BJ (cell line): ENCODE measurements at regions not wholly inside any gene's neighbourhood (a gene's known extent, or its start where the extent isn't known, plus 50 kb on each side); places are given as distances from the start of the nearest gene placed in this dataset.

Experiments used
- CTCF ChIA-PET: fragments of 350-600 bp; formaldehyde crosslinking; extraction: SDS; loops from one replicate; lab custom pipeline; 2021; ENCODE audit warnings: antibody characterized with exemption, inconsistent platforms; lab: Yijun Ruan, JAX
- POLR2A ChIA-PET: fragments of 300-600 bp; sonication (Branson Sonifier 250); formaldehyde crosslinking; extraction: SDS; loops from one replicate; lab custom pipeline; 2021; ENCODE audit warnings: antibody characterized with exemption; lab: Charles Lee
- DNase-seq: peaks from one replicate; pipeline ENCODE4 v3.0.0-alpha.2; 2011; ENCODE audit warnings: low read depth
- H3K27me3 ChIP-seq: 2 replicates; pipeline ENCODE4 v1.6.0; 2011; ENCODE audit warnings: low read length; ENCODE audit not compliant: control insufficient read depth, insufficient read depth
- H3K36me3 ChIP-seq: 2 replicates; pipeline ENCODE4 v1.5.1; 2011; ENCODE audit warnings: low read length; ENCODE audit not compliant: control insufficient read depth, insufficient read depth
- H3K4me3 ChIP-seq: 2 replicates; pipeline ENCODE4 v1.5.1; 2011; ENCODE audit warnings: low read depth, mild to moderate bottlenecking, control low read depth, low read length
- TF ChIP-seq, protein P1 (sequence below): IDR thresholded peaks from 2 replicates; pipeline ENCODE4 v1.5.1; 2011; ENCODE audit warnings: low read depth, mild to moderate bottlenecking, control low read depth, inconsistent platforms, low read length, moderate library complexity; ENCODE audit not compliant: insufficient read depth

DNA sequence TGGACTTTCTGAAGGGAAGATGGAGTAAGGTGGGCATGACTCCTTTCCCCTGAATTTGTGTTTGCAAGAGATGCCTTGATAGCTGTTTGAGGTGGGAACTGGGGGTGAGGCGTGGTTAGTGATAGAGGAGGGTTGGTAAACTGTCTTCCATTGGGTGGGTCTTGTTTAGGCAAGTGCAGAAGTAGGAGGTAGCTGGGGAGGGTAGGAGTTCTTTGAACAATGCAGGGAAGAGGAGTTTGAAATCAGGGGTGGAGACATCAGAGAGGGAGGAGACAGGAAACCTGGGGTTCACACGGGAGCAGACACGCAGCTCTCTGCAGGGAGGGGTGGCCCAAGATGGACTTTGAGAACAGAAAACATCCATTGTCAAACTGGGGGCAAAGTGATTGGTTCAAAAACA lies 267.1 kb downstream of the TSN start:
- H3K27me3 ChIP-seq = no peaks in the 10 kb centered on the region; the same call in 1 of the 2 replicates
- CTCF ChIA-PET = no interaction called here
- TF ChIP-seq, protein P1, sequence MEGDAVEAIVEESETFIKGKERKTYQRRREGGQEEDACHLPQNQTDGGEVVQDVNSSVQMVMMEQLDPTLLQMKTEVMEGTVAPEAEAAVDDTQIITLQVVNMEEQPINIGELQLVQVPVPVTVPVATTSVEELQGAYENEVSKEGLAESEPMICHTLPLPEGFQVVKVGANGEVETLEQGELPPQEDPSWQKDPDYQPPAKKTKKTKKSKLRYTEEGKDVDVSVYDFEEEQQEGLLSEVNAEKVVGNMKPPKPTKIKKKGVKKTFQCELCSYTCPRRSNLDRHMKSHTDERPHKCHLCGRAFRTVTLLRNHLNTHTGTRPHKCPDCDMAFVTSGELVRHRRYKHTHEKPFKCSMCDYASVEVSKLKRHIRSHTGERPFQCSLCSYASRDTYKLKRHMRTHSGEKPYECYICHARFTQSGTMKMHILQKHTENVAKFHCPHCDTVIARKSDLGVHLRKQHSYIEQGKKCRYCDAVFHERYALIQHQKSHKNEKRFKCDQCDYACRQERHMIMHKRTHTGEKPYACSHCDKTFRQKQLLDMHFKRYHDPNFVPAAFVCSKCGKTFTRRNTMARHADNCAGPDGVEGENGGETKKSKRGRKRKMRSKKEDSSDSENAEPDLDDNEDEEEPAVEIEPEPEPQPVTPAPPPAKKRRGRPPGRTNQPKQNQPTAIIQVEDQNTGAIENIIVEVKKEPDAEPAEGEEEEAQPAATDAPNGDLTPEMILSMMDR = no peak
- no peaks in the 10 kb centered on the region for H3K36me3 ChIP-seq
- no peak for DNase-seq
- H3K4me3 ChIP-seq = no peak overlapping the region
- POLR2A ChIA-PET = no interaction called here

DNA sequence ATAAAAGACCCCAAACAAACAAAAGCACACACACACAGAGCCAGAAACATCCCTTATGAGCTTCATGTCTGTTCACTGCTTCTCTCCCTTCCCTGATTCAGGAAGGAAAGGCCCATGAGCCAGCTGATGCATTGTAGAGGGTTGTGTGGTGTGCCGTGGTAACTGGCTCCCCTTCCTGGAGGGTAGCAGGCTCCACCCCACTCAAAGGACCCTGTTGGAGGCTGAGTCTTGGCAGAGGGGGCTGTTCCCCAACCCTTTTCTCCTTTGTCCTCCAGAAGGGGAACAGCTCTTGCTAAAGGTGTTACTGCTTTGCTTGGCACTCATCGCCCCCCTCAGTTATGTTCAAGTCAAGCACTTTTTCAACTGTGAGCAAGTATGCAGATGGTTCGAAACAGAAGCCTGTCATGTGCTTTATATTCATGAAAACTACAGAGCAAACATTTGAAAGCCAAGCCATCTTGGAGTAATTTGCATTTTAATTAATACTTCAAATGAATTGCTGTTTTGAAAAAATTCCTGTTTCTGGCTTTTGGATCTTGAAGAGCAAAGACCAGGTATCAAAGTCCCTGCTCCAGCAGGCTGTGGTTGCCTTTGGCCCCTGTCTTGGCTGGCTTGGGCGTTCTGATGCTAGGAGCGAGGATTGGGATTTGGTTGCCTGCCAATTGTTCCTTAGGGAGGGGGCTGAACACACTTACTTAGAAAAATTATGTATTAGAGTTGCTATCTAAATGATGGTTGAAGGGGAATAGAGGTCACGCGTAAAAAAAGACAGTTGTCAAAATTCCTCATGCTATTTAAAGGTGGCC lies 267.8 kb downstream of the TSN start:
- no peak for DNase-seq
- Histone ChIP-seq H3K27me3 (no peaks in the 10 kb centered on the region; the same call in 1 of the 2 replicates), H3K36me3 (no peaks in the 10 kb centered on the region), H3K4me3 (no peak overlapping the region)
- TF ChIP-seq, protein P1 = no peak
- ChIA-PET POLR2A (no interaction called here), CTCF (no interaction called here)

DNA sequence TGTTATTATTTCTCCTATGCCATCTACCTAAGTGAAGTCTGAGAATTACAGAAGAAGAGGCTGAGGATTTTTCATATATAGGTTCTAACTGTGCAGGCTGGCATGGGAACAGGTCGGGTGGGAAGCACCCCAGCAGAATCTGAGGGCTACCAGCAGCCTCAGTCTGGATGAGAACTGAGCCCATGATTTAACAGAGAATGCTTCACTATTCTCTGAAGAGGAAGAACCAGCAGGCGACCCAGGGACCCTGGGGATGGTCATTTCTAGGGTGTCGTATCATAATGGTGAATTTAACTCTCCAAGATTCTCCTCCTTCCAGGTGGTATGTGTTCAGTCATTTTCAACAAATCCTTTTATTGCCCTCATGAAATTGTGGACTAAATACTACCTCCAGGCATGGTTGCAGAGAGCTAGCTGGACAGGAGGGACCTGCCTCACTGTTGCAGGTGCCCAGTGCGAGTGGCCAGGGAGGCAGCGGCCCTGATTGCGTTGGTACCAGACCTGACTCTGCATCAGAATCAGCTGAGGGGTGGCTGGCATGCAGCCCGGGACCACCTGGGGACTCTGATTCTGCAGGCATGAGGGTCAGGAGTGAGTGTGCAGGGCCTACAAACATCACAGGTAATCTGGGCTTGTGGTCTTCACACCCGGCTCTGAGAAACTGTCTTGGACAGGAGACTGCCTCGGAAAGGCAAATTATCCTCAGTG lies 272.2 kb downstream of the TSN start:
- ChIA-PET POLR2A (no interaction called here), CTCF (no interaction called here)
- Histone ChIP-seq H3K27me3 (no peaks in the 10 kb centered on the region; the same call in 1 of the 2 replicates), H3K4me3 (no peak overlapping the region), H3K36me3 (no peaks in the 10 kb centered on the region)
- TF ChIP-seq, protein P1 = no peak
- no peak for DNase-seq

DNA sequence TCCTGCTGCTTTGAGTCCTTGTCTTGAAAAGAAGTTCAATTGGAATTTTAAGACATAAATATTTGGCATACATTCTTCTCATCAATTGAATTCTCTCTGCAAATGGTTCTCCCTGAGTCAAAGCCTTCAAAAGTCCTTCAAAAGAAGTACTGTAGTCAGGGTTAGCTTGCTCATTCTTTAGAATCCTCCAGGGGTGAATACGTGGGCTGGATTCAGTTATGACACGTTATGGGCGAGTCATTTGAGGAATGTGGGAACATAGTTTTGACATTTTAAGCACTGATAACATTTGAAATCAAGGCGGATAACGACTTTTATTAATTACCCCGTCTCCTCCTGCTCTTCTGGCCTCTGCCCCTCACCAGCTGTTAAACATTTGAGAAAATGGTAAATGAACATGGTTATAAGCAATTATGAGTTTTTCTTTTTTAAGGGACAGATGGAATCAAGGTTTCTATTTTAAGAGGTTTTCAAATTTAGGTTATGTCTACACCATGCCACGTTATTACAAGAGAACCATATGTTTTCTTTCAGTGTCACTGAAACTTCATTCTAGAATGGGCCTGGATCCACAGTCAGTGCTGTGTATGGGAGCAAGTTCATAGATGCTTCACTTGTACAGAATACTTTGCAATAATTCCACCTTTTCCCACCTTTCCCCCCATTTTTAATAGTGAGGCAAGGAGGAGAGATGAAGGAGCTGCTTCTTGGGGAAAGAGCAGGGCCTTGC lies 273.1 kb downstream of the TSN start:
- DNase-seq = peak; percentile 80
- POLR2A ChIA-PET = no interaction called here
- CTCF ChIA-PET = interaction anchor here (0.6 kb wide), 1 partner anchor 423 kb away, joined by 3 read pairs; no protein-coding TSS in a partner anchor
- Histone ChIP-seq H3K27me3 (no peaks in the 10 kb centered on the region), H3K36me3 (no peaks in the 10 kb centered on the region), H3K4me3 (no peak overlapping the region)
- TF ChIP-seq, protein P1 = no peak

DNA sequence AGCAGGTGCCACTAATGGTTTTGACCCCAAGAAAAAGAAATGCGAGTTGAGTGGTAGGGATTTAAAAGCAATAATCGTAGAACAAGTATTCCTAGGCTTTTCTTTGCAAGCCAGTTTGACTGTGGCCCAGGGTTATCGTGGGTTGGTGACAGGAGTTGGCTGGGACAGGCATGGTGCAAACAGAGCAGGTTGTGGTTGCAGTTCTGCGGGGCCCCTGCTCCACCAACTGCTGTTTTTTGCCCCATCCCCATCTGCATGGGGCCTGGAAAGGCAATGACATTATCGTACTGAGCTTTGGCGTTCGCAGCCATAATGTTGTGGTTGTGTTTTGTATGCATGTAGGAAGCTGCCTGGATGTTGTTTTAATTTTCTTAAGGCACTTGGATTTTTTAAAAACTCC lies 274.0 kb downstream of the TSN start:
- Histone ChIP-seq H3K27me3 (no peaks in the 10 kb centered on the region), H3K4me3 (no peak overlapping the region), H3K36me3 (no peaks in the 10 kb centered on the region)
- TF ChIP-seq, protein P1 = no peak
- POLR2A ChIA-PET = no interaction called here
- no peak for DNase-seq
- CTCF ChIA-PET = no interaction called here
